ENCODE measurements at regions not wholly inside any gene's neighbourhood (a gene's known extent, or its start where the extent isn't known, plus 50 kb on each side); places are given as distances from the start of the nearest gene placed in this dataset.

- Mint-ChIP-seq H3K27me3 (ENCODE audit: low read depth) (no peaks in the 10 kb centered on the region; the same call in 1 of the 2 replicates), H3K4me3 (no peak overlapping the region), H3K4me1 (peaks cover 19% of the 10 kb centered on the region), H3K27ac (no peak overlapping the region), H3K9me3 (no peaks in the 10 kb centered on the region), H3K36me3 (no peaks in the 10 kb centered on the region)
- CTCF ChIA-PET: no interaction called here
- TF ChIP-seq ZNF281 (CRISPR knock-in tag; IDR thresholded peaks at IDR 0.05) (no peak), CBFB (CRISPR knock-in tag; IDR thresholded peaks at IDR 0.05; ENCODE audit: low read depth) (no peak), ATF2 (CRISPR knock-in tag; IDR thresholded peaks at IDR 0.05; ENCODE audit: borderline replicate concordance, low read depth) (no peak), ZNF317 (CRISPR knock-in tag; IDR thresholded peaks at IDR 0.05; ENCODE audit: borderline replicate concordance, low read depth) (no peak), TP53 (CRISPR knock-in tag; IDR thresholded peaks at IDR 0.05) (no peak), NFATC4 (CRISPR knock-in tag; IDR thresholded peaks at IDR 0.05) (no peak), ZNF423 (CRISPR knock-in tag; IDR thresholded peaks at IDR 0.05) (no peak), GABPB1 (CRISPR knock-in tag; IDR thresholded peaks at IDR 0.05) (no peak), GTF2I (CRISPR knock-in tag; conservative IDR thresholded peaks at IDR 0.05) (no peak), FOXP4 (CRISPR knock-in tag; IDR thresholded peaks at IDR 0.05) (no peak)
- POLR2A ChIA-PET: no interaction called here
- ATAC-seq (no peak), DNase-seq (ENCODE audit: low spot score) (no peak)
Measured at GRCh38 chr5:111673891-111674626, 82.9 kb downstream of the NREP start.

- TF ChIP-seq ZNF512 (CRISPR knock-in tag; IDR thresholded peaks at IDR 0.05; ENCODE audit: borderline replicate concordance) (no peak), ERG (CRISPR knock-in tag; IDR thresholded peaks at IDR 0.05) (no peak), ZBTB43 (CRISPR knock-in tag; IDR thresholded peaks at IDR 0.05) (no peak), HMGA2 (CRISPR knock-in tag; IDR thresholded peaks at IDR 0.05) (no peak), PRRX2 (CRISPR knock-in tag; IDR thresholded peaks at IDR 0.05) (no peak), STAT6 (CRISPR knock-in tag; conservative IDR thresholded peaks at IDR 0.05; ENCODE audit: low read depth) (no peak)
- H3K36me3 Mint-ChIP-seq: no peaks in the 10 kb centered on the region
- peaks cover 19% of the 10 kb centered on the region for H3K4me1 Mint-ChIP-seq
- H3K4me3 Mint-ChIP-seq: no peak overlapping the region
- ATAC-seq (no peak), DNase-seq (ENCODE audit: low spot score) (no peak)
- POLR2A ChIA-PET: no interaction called here
- CTCF ChIA-PET: interaction anchor here (0.9 kb wide), 1 partner anchor 64 kb away, joined by 3 read pairs; no protein-coding TSS in a partner anchor
- H3K27ac Mint-ChIP-seq: no peak overlapping the region
- H3K9me3 Mint-ChIP-seq: peaks cover 2% of the 10 kb centered on the region; the same call in 1 of the 2 replicates
- H3K27me3 Mint-ChIP-seq (ENCODE audit: low read depth): no peaks in the 10 kb centered on the region
Measured at GRCh38 chr5:111672099-111672498, 84.9 kb downstream of the NREP start.
